ENCODE measurements at regions not wholly inside any gene's neighbourhood (a gene's known extent, or its start where the extent isn't known, plus 50 kb on each side); places are given as distances from the start of the nearest gene placed in this dataset.

DNA sequence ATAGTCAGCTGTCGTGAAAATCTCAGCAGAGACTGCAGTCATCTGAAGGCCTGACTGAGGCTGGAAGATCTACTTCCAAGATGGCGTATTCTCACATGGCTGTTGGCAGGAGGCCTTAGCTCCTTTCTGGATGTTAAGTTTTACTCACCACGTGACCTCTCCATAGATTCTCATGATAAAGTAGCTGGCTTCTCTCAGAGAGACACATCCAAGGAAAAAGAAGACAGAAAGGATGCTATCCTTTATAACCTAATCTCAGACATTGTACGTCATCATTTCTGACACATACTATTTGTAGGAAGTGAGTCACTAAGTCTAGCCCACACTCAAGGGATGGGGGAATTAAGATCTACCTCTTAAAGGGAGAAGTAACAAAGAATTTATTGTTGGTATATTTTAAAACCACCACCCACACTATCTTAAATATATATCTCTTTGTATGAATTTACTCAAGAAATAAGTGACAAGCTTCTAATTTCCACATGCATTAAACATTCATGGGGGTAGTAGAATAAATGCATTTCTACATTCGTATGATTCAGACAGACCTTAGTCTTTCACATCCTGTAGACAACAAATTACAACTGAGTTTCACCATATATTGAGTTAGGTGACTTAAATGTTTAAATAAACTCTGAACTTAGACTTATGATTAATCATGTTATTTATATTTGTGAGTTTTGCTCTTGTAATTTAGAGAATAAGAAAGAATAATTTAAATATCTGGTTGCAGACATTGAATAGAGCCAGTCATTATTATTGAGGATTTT, 411.0 kb downstream of the LRIG3 start:
- peaks cover 7% of the 10 kb centered on the region for H3K4me1 Mint-ChIP-seq (ENCODE audit: low read depth, unreplicated experiment)
- Histone ChIP-seq H3K36me3 (ENCODE audit: control insufficient read depth, insufficient read depth, low read length) (no peaks in the 10 kb centered on the region), H3K4me1 (0 out of 2 replicates have a peak, but pooled peaks cover 3% of the 10 kb centered on the region), H3K27me3 (replicated peaks; ENCODE audit: control insufficient read depth, insufficient read depth, low read length) (no peaks in the 10 kb centered on the region), H3K9me3 (0 out of 2 replicates have a peak, but pooled peaks cover 4% of the 10 kb centered on the region), H3K4me3 (ENCODE audit: low read depth, low read length) (no peak overlapping the region)
- no peaks in the 10 kb centered on the region for H3K27me3 Mint-ChIP-seq (ENCODE audit: insufficient read depth, unreplicated experiment)
- no peaks in the 10 kb centered on the region for H3K36me3 Mint-ChIP-seq (ENCODE audit: insufficient read depth, unreplicated experiment)
- BruUV-seq (replicated peaks) = no TSS peak
- no peak for DNase-seq
- H3K4me3 Mint-ChIP-seq (ENCODE audit: unreplicated experiment) = no peak overlapping the region
- POLR2A ChIA-PET = no interaction called here
- TF ChIP-seq, protein P1, sequence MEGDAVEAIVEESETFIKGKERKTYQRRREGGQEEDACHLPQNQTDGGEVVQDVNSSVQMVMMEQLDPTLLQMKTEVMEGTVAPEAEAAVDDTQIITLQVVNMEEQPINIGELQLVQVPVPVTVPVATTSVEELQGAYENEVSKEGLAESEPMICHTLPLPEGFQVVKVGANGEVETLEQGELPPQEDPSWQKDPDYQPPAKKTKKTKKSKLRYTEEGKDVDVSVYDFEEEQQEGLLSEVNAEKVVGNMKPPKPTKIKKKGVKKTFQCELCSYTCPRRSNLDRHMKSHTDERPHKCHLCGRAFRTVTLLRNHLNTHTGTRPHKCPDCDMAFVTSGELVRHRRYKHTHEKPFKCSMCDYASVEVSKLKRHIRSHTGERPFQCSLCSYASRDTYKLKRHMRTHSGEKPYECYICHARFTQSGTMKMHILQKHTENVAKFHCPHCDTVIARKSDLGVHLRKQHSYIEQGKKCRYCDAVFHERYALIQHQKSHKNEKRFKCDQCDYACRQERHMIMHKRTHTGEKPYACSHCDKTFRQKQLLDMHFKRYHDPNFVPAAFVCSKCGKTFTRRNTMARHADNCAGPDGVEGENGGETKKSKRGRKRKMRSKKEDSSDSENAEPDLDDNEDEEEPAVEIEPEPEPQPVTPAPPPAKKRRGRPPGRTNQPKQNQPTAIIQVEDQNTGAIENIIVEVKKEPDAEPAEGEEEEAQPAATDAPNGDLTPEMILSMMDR (IDR thresholded peaks at IDR 0.05; ENCODE audit: insufficient read depth in 1 of 2, low read depth in 1 of 2, low read length in 1 of 2, severe bottlenecking in 1 of 2, unreplicated experiment in 1 of 2) = no peak
- H3K27ac Mint-ChIP-seq (ENCODE audit: unreplicated experiment) = no peak overlapping the region
- intact Hi-C loops (cut with micrococcal nuclease; ENCODE audit: unreplicated experiment) = no loop called here
- CTCF ChIA-PET = no interaction called here
- no peaks in the 10 kb centered on the region for H3K9me3 Mint-ChIP-seq (ENCODE audit: unreplicated experiment)

DNA sequence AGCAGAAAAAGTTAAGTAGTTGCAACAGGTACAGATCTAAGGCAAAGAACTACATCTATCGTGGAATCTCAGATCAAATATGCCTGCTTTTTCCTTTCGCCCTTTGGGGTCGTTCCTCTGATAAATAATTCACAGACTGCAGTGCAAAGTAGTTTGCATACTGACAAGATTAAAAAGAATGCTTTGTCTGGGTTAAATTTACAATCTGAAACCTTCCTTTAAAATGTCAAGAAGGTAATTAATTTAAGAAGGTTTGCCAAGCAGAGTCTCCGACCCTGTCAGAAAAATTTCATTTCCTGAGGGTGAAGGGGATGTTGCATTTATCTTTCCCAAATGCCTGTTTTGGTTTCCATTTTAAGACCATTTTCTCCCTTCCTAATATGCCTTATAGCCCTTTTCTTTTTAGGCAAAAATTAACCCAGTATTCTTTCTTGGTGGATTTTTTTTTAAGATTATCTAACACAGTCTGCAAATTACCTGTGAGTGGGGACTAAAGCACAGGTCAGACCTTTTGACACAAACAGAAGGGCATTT, 406.9 kb downstream of the LRIG3 start:
- BruUV-seq (replicated peaks) = no TSS peak
- DNase-seq = no peak

DNA sequence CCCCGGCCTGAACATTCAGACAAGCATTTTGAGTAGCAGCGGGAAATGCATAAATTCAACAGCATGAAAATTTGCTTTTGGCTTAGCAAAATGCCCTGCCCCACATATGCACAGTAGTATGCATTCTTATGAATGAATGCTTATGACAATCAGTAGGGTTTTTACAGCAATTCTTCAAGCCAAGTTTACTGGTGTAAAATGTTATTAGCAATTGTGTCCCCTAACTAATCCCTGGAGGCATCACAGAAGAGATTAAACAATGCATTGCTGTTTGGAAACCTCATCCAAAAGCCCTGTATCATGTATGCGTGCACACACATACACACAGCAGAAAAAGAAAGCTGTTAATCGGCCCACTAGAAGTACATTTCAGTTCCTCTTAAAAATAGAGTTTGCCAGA, 406.5 kb downstream of the LRIG3 start:
- peaks cover 29% of the 10 kb centered on the region for H3K9me3 Mint-ChIP-seq (ENCODE audit: unreplicated experiment)
- no peak for DNase-seq
- intact Hi-C loops (cut with micrococcal nuclease; ENCODE audit: unreplicated experiment) = no loop called here
- Histone ChIP-seq H3K4me3 (ENCODE audit: low read depth, low read length) (no peak overlapping the region), H3K4me1 (0 out of 2 replicates have a peak, but pooled peaks cover 3% of the 10 kb centered on the region), H3K9me3 (peaks cover 4% of the 10 kb centered on the region; the same call in 1 of the 2 replicates), H3K36me3 (ENCODE audit: control insufficient read depth, insufficient read depth, low read length) (no peaks in the 10 kb centered on the region), H3K27me3 (replicated peaks; ENCODE audit: control insufficient read depth, insufficient read depth, low read length) (no peaks in the 10 kb centered on the region)
- H3K27ac Mint-ChIP-seq (ENCODE audit: unreplicated experiment) = no peak overlapping the region
- BruUV-seq (replicated peaks) = no TSS peak
- no peaks in the 10 kb centered on the region for H3K27me3 Mint-ChIP-seq (ENCODE audit: insufficient read depth, unreplicated experiment)
- CTCF ChIA-PET = no interaction called here
- no peaks in the 10 kb centered on the region for H3K36me3 Mint-ChIP-seq (ENCODE audit: insufficient read depth, unreplicated experiment)
- TF ChIP-seq, protein P1 (IDR thresholded peaks at IDR 0.05; ENCODE audit: insufficient read depth in 1 of 2, low read depth in 1 of 2, low read length in 1 of 2, severe bottlenecking in 1 of 2, unreplicated experiment in 1 of 2) = no peak
- no peaks in the 10 kb centered on the region for H3K4me1 Mint-ChIP-seq (ENCODE audit: low read depth, unreplicated experiment)
- H3K4me3 Mint-ChIP-seq (ENCODE audit: unreplicated experiment) = no peak overlapping the region
- POLR2A ChIA-PET = no interaction called here

More for the DNA sequence above, 406.9 kb downstream of the LRIG3 start:
- POLR2A ChIA-PET = no interaction called here
- CTCF ChIA-PET = no interaction called here
- no peaks in the 10 kb centered on the region for H3K27me3 ChIP-seq (replicated peaks; ENCODE audit: control insufficient read depth, insufficient read depth, low read length)
- H3K9me3 ChIP-seq = peaks cover 4% of the 10 kb centered on the region; the same call in 1 of the 2 replicates
- peaks cover 25% of the 10 kb centered on the region for H3K9me3 Mint-ChIP-seq (ENCODE audit: unreplicated experiment)
- no peaks in the 10 kb centered on the region for H3K36me3 ChIP-seq (ENCODE audit: control insufficient read depth, insufficient read depth, low read length)
- H3K4me1 ChIP-seq = 0 out of 2 replicates have a peak, but pooled peaks cover 3% of the 10 kb centered on the region
- no peak overlapping the region for H3K27ac Mint-ChIP-seq (ENCODE audit: unreplicated experiment)
- H3K27me3 Mint-ChIP-seq (ENCODE audit: insufficient read depth, unreplicated experiment) = no peaks in the 10 kb centered on the region
- TF ChIP-seq, protein P1 (IDR thresholded peaks at IDR 0.05; ENCODE audit: insufficient read depth in 1 of 2, low read depth in 1 of 2, low read length in 1 of 2, severe bottlenecking in 1 of 2, unreplicated experiment in 1 of 2) = no peak
- no peaks in the 10 kb centered on the region for H3K36me3 Mint-ChIP-seq (ENCODE audit: insufficient read depth, unreplicated experiment)
- intact Hi-C loops (cut with micrococcal nuclease; ENCODE audit: unreplicated experiment) = no loop called here
- H3K4me1 Mint-ChIP-seq (ENCODE audit: low read depth, unreplicated experiment) = peaks cover under 1% of the 10 kb centered on the region
- no peak overlapping the region for H3K4me3 Mint-ChIP-seq (ENCODE audit: unreplicated experiment)
- H3K4me3 ChIP-seq (ENCODE audit: low read depth, low read length) = no peak overlapping the region
